ENCODE measurements at regions not wholly inside any gene's neighbourhood (a gene's known extent, or its start where the extent isn't known, plus 50 kb on each side); places are given as distances from the start of the nearest gene placed in this dataset.

DNA sequence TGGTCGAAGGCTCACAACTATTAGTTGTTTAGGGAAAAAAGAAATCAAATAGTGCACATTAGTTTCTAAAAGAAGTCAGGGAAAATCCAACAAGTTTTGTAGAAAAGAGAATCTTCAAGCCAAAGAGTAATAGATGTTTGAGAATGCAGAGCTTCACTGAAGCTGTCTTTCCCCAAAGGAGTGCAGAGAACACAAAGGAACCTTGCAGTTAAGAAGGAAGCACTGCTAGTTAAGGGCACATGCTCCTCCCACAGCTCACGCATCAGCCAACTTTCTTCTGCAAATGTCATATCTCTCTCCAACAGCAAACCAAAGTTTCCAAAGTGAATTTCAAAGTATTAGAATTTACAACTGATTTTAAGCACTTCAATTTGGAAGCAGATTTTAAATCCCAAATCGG is 116.4 kb upstream of the FST start:
- DNase-seq (ENCODE audit: low read depth in 2 of 2): peak in 1 of 2 donors; percentile 10

DNA sequence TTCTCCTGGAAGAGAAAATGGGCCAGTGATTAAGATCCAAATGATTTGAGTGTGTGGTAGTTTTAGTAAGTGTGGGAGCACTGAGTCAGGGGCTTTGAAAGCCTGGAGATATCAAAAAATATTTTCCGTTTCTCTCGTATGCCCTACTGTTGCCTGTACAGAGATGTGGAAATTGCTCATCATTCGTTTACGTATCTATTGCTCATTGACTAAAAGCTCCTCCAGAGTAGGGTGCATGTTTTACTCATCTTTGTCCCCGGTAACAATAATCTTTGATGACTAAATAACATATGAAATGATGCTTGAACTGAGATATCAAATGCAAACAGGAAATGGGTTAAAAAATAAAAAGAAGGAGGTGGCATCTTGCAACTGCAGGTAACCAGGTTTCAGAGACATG is 114.2 kb upstream of the FST start:
- peak in 1 of 2 donors; percentile 37 for DNase-seq (ENCODE audit: low read depth in 2 of 2)

DNA sequence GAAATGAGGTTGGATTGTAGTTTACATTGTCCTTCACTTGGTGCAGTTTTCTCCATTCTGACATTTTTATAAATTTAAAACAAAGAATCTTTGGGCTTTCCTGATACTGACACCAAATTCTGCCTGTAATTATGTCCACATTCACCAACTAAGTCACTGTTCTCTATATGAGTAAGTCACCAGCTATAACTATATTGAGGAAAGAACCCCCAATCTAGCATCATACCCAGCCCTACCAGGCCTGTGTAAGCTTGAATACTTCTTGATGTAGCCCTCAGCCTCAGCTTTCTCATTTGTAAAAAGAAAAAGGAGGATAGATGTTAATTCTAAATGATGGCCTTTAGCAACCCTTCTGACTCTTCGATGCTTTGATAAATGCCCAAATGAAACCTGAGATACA is 112.7 kb upstream of the FST start:
- no peak for DNase-seq (ENCODE audit: low read depth in 2 of 2)

DNA sequence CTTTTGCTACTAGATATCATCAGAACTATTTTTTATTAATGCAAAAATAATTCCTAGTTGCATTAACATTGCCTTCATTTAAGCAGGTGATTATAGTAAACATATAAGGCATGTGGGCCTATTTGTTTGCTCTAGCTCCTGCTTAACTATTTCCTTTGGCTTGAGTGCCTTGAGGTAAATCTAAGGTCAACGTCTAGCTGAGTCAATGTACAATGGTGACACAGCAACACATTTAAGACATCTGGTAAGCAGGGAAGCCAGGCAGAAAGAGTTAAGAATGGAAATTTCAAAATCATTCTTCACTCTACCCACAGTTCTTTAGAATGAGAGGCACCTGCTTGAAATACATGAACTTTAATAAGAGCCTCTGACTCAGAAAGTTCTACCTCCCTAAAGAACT is 111.9 kb upstream of the FST start:
- DNase-seq (ENCODE audit: low read depth in 2 of 2): peak in 1 of 2 donors; percentile 74

DNA sequence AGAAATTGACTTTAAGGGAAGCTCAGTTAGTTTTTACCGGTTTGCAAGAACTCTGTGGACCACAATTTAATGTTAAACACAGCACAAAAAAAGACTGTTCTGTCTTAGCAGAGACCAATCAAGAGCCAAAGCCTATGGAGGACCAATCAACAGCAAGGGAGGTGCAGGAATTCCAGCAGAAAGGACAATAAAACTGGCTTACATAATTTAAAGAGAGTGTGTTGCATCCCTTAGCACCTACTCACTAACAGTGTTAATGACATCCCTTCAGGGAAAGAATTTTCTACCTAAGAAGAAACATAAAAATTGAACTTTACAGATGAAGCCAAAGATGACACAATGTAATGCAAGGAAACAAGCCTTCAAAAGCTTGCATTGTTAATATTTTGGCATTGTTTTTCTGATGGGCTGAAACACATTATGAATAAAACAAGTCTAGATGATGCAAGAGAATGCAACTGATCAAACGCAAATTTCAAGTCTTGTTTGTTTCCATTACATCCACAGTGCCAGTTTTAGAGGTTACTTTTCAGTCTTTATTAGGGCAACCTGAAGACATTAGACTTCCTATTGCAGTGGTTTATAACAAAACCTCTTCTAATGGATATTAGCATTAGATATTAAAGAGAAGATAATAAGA is 111.3 kb upstream of the FST start:
- no peak for DNase-seq (ENCODE audit: low read depth in 2 of 2)

DNA sequence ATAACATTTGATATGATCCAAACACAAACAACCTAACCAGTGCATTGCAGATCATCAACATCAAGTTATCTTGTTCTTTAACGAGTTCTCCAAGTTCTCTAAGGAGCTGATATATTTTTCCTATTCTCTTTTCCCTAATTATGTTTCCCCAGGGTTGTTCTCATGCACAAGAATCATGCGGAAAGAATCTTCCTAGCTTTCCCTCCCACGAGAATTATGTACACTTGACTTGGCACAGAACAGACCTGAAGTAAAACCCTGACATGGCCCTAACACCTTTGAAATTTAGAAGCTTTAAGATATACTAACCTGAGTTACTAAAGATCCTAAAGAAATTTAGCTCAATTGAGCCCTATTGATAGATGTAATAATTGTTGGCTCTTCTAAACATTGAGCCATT is 110.7 kb upstream of the FST start:
- no peak for DNase-seq (ENCODE audit: low read depth in 2 of 2)

DNA sequence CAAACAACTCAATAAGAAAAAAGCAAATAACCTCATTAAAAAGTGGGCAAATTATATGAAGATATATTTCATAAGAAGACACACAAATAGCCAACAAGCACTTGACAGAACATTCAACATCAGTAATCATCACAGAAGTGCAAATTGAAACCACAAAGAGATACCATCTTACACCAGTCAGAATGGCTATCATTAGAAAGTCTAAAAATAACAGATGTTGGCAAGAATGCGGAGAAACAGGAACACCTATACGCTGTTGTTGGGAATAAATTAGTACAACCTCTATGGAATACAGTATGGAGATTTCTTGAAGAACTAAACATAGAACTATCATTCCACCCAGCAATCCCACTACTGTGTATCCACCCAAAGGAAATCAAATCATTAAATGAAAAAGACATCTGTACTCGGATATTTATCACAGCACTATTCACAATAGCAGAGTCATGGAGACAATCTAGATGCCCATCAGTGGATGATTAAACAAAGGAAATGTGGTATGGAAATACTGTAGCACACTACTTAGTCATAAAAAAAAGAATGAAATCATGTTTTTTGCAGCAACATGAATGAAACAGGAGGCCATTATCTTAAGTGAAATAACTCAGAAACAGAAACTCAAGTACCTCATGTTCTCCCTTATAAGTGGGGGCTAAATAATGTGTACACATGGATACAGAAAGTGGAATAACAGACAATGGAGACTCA is 106.8 kb upstream of the FST start:
- peak; percentile 94 for DNase-seq (ENCODE audit: low read depth in 2 of 2)

DNA sequence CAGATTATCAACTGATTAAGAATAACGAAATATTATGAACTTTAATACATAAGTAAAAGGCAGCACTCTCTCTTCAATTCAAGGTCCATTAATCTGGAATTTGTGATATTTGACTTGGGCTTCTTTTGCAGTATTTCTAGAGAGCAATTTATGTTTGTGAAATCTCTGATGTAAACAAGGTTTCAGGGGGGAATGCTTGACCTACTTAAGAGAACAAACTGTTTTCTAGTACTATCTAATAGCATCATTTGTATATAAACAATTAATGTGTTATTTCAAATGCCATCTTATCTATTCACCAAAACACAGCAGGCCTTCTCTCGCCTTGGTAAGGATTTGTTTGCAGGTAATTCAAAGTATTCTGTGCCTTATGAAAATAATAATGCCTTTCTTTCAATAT is 103.6 kb upstream of the FST start:
- DNase-seq (ENCODE audit: low read depth in 2 of 2): no peak

DNA sequence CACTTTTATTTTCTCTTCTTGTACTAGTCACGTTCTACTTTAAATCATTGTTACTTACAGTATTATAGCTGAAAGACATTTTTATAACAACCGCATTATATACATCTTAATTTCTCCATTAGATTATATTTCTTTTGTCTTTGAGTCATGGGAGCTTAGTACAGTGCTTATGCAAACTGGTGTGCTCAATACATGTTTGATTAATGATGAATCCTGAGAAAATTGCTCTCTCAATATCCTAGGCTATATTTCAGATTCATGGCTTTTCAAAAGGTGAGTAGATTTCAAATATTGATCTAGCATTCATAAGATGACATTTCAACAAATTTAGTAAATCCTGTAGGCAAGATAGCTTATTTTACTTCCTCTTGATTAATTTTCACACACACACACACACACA is 102.2 kb upstream of the FST start:
- DNase-seq (ENCODE audit: low read depth in 2 of 2): no peak

DNA sequence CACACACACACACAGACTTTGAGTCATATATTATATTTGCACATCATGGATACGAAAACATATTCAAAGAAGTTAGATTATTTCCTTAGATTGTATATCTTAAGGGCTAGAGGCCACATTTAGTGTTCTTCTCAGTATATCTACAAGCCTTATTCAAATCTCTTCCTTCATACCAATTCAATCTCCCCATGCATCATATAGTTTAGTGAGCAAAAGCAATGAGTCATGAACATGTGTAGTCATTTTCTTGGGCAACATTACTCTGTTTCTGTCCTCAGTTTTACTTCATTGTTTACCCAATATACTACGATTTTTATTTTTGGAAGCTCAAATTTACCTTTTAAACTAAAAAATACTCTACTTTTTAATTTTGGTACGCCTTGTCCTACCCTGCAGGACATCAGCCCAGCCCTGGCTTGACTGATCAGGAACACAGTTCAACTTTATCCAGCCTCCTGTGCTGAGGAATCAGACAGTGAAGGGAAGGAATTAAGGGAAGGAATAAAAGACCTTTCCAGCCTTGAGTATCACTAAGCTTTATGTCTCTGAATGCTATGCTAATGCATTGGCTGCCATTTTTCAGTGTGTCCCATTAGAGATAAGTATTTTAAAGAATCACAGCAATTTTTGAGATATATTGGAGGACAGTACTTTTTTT is 101.7 kb upstream of the FST start:
- DNase-seq (ENCODE audit: low read depth in 2 of 2): peak; percentile 18 to 75

DNA sequence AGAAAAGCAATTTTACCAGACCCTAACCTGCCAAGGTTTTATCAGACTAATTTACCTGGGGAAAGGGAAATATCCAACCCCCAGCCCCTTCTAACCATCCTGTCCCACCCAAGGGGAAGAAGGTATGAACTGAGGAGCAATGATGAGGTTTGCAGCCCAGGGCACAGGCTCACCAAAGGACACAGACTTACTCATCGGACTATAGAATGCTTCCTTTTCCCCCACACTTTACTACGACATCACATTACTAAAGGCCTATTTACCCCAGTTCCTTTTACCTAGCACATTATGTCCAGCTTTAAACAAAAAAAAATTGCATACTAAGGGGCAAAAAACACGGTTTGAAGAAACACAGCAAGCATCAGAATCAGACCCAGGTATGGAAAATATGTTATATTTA is 94.1 kb upstream of the FST start:
- no peak for DNase-seq (ENCODE audit: low read depth in 2 of 2)

DNA sequence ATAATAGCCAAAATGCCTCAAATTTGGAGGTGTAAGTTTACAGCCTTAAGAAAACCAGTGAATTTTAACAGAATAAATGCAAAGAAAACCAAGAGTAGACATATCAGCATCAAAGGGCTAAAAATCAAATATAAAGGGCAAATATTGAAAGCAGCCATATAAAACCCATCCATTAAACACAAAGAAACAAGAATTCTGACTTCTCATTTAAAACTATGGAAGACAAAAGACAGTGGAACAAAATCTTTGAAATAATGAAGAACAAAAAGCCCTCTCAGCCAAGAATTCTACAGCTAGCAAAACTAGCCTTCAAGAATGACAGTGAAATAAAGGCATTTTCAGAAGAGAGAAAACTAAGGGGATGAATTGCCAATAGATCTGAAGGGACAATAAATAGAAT is 91.3 kb upstream of the FST start:
- no peak for DNase-seq (ENCODE audit: low read depth in 2 of 2)

DNA sequence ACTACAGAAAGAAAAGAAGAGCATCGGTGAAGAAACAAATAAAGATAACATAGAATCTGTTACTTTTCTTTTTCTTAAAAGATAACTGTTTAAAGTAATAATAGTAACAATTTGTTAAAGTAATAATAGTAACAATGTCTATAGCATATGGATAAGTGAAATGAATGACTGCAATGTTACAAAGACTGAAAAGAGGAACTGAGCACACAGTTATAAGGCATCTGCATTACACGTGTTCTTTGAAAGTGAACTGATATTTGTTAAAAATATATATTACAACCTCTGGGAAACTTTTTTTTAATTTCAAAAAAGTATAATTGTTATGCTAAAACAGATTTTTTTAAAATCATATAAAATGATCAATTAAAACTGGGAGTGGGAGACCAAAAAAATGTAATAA is 88.4 kb upstream of the FST start:
- DNase-seq (ENCODE audit: low read depth in 2 of 2): no peak

DNA sequence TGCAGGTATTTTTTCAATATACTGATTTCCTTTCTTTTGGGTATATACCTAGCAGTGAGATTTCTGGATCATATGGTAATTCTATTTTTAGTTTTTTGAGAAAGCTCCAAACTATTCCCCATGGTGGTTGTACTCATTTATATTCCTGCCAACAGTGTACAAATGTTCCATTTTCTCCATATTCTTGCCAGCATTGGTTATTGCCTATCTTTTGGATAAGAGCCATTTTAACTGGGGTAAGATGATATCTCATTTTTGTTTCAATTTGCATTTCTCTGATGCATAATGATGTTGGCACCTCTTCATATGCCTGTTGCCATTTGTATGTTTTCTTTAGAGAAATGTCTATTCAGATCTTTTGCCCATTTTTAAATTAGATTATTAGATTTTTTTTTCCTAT is 85.6 kb upstream of the FST start:
- no peak for DNase-seq (ENCODE audit: low read depth in 2 of 2)

DNA sequence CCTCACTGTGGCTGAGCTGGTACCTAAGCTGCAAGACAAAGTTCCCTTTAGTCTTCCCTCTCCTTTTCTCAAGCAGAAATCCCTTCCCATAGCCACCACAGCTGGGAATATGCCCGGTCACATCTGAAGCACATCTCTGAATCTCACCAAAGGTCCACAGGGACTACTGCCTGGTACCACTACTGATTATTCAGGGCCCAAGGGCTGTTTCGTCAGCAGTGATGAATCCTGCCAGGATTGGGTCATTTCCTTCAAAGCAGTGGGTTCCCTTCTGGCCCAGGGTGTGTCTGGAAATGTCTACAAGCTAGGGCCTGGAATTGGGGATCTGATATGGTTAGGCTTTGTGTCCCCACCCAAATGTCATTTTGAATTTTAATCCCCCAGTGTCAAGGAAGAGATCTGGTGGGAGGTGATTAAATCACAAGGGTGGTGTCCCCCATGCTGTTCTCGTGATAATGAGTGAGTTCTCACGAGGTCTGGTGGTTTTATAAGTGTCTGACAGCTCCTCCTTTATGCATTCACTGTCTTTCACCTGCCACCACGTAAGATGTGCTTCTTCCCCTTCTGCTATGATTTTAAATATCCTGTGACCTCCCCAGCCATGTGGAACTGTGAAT is 83.2 kb upstream of the FST start:
- no peak for DNase-seq (ENCODE audit: low read depth in 2 of 2)

DNA sequence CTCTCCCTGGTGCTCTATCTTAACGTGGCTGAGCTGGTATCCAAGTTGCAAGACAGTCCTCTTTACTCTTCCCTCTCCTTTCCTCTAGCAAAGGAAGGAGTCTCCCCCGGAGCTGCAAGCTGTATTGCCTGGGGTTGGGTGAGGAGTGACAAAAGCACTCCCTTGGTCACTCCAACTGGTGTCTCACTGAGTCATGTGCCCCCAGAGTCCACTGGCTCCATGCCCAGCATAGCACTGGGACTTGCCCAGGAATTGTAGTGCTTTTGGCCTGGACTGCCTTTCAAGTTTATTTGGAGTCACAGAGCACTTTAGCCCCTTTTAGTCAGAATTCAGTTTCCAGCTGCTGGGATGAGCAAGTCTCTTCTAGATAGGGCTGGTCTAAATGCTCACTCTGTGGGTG is 82.6 kb upstream of the FST start:
- peak; percentile 79 to 90 for DNase-seq (ENCODE audit: low read depth in 2 of 2)

DNA sequence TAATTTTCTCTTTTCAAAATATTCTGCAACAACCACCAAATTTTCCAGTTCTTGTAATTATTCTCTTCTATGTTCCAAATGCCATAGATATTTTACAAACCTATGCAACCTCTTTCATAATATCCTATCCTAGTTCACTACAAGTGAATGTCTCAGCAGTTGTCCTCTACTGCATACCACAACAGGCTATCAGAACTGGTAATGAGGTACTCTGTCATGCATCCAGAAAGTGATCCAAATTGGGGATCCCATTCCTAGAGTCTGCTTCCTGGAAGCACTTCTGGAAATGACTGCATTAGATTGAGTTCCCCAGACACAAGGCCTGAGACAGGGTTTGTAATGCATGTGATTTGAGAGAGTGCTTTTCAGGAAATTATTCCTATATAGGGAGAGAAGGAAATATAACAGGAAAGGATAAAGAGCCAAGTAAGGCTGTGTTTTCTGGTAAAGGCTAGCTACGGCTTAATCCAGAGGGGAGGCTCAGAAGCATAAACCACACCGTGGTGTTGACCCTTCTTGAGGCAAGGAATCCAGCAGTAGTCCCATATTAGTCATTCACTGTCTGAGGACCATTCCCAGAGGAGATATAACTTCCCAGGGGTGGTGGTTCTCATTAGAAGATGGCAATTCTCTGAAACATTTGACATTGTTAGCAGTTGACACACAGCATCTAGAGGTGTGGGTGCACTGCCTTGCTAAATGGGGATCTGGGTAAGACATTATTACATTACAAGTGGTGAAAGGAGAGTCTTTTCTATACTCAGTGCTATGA is 80.3 kb upstream of the FST start:
- DNase-seq (ENCODE audit: low read depth in 2 of 2): no peak

DNA sequence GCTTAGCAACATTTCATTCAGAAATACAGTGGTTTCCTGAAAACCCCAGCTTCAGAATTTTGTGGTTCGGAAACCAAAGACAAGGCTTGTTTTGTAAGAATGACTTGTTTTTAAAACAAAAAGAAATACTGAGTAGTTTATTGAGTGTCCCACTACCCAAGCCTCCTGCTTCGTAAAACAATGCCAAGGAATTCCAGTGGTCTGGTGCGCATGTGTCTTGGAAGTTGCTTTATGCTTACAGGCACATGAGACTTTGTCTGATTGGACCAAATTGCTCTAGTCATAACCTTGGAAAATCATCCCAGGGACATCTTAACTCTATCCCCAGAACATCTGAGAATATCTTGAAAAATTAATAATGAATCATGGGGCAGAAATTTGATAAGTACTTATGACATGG is 77.1 kb upstream of the FST start:
- DNase-seq (ENCODE audit: low read depth in 2 of 2): no peak

DNA sequence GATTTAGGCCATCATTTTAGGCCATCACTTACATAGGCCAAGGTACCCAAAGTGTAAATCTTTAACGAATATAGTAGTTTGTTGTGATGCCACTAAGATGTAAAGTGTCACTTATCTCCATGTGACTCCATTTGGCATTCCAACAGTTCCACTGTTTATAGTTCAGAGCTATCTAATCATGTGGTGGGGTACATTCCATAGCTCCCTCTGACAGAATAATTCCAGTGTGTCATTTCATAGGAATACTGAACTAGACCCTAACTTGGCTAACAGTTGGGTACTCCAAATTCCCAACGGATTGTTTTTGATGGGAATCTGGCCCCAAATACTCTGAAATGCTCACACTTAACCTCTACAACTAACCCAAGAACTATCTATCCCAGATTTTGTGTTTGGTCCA is 76.7 kb upstream of the FST start:
- DNase-seq (ENCODE audit: low read depth in 2 of 2): no peak

DNA sequence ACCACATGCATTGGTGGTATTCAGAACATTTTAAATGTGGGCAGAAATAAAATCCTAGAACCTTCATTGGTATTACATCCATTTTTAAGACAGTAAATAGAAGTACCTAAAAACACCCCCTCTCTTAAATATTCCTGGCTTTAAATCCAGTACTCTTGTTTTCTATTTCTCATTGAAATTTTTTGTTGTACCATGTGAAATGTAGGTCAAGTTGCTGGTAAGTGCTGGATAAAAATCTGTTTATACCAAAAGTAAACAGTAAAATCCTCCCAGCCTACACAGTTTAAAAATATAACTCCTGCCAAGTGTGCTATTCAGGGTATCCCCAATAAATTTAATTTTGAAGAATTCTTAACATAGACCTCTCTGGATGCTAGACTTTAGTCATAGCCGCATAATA is 75.0 kb upstream of the FST start:
- DNase-seq (ENCODE audit: low read depth in 2 of 2): no peak

DNA sequence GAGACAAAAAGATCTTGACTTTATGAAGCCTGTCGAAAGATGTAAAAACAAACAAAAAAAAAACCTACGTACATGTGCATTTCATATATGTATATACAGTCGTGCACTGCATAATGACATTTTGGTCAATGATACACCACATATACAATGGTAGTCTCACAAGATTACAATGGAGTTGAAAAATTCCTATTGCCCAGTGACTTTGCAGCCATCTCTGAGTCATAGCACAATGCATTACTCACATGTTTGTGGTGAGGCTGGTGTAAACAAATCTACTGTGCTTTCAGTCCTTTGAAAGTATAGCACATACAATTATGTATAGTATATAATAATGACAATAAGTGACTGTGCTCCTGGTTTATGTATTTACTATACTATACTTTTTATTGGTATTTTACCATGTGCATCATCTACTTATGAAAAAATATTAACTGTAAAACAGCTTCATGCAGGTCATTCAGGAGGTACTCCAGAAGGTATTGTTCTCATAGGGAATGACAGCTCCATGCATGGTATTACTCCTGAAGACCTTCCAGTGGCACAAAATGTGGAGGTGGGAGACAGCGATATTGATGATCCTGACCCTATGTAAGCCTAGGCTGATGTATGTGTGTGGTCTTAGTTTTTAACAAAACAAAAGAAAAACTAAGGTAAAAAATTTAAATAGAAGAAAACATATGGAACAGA is 73.7 kb upstream of the FST start:
- DNase-seq (ENCODE audit: low read depth in 2 of 2): peak; percentile 43 to 89

Data from lung microvascular endothelial cell (primary cell).